Rectal smooth muscle tissue (tissue), 1 donor: ENCODE measurements at regions not wholly inside any gene's neighbourhood (a gene's known extent, or its start where the extent isn't known, plus 50 kb on each side); places are given as distances from the start of the nearest gene placed in this dataset.

Source experiments
- H3K27ac ChIP-seq: one replicate; pipeline ENCODE4 v1.7.0; 2013; ENCODE audit warnings: low read depth, low read length, inconsistent platforms
- H3K27me3 ChIP-seq: one replicate; pipeline ENCODE4 v1.7.0; 2013; ENCODE audit warnings: low read length; ENCODE audit not compliant: control insufficient read depth, insufficient read depth
- H3K36me3 ChIP-seq: one replicate; pipeline ENCODE4 v1.7.0; 2013; ENCODE audit warnings: low read length; ENCODE audit not compliant: control insufficient read depth, insufficient read depth
- H3K4me1 ChIP-seq: one replicate; pipeline ENCODE4 v1.7.0; 2013; ENCODE audit warnings: low read length; ENCODE audit not compliant: control insufficient read depth, insufficient read depth
- H3K4me3 ChIP-seq: one replicate; pipeline ENCODE4 v1.7.0; 2013; ENCODE audit warnings: low read length
- H3K9ac ChIP-seq: one replicate; pipeline ENCODE4 v1.7.0; 2013; ENCODE audit warnings: low read length

GRCh38 chrX:137483554-137483953 is 82.4 kb upstream of the ZIC3 start:
- H3K27me3 ChIP-seq = no peaks in the 10 kb centered on the region
- H3K4me3 ChIP-seq = no peak overlapping the region
- no peak overlapping the region for H3K27ac ChIP-seq
- H3K9ac ChIP-seq = no peak overlapping the region
- H3K36me3 ChIP-seq = no peaks in the 10 kb centered on the region
- no peaks in the 10 kb centered on the region for H3K4me1 ChIP-seq

GRCh38 chrX:137482136-137482535 is 83.8 kb upstream of the ZIC3 start:
- Histone ChIP-seq H3K27me3 (no peaks in the 10 kb centered on the region), H3K4me1 (no peaks in the 10 kb centered on the region), H3K27ac (no peak overlapping the region), H3K4me3 (no peak overlapping the region), H3K9ac (no peak overlapping the region), H3K36me3 (no peaks in the 10 kb centered on the region)

GRCh38 chrX:137479386-137479785 is 86.5 kb upstream of the ZIC3 start:
- Histone ChIP-seq H3K36me3 (no peaks in the 10 kb centered on the region), H3K4me1 (no peaks in the 10 kb centered on the region)

GRCh38 chrX:137441711-137442110 is 124.2 kb upstream of the ZIC3 start:
- H3K9ac ChIP-seq = no peak overlapping the region
- H3K4me1 ChIP-seq = no peaks in the 10 kb centered on the region
- no peaks in the 10 kb centered on the region for H3K36me3 ChIP-seq
- no peak overlapping the region for H3K4me3 ChIP-seq
- no peaks in the 10 kb centered on the region for H3K27me3 ChIP-seq
- no peak overlapping the region for H3K27ac ChIP-seq

More at GRCh38 chrX:137479386-137479785, 86.5 kb upstream of the ZIC3 start:
- Histone ChIP-seq H3K27ac (no peak overlapping the region), H3K27me3 (no peaks in the 10 kb centered on the region), H3K4me3 (no peak overlapping the region), H3K9ac (no peak overlapping the region)

GRCh38 chrX:137432609-137433008 is 133.3 kb upstream of the ZIC3 start:
- peaks cover 12% of the 10 kb centered on the region for H3K27me3 ChIP-seq
- no peak overlapping the region for H3K9ac ChIP-seq
- no peak overlapping the region for H3K27ac ChIP-seq
- no peak overlapping the region for H3K4me3 ChIP-seq
- H3K36me3 ChIP-seq = no peaks in the 10 kb centered on the region
- H3K4me1 ChIP-seq = no peaks in the 10 kb centered on the region

- H3K36me3 ChIP-seq = no peaks in the 10 kb centered on the region
- no peak overlapping the region for H3K9ac ChIP-seq
- no peak overlapping the region for H3K4me3 ChIP-seq
- H3K27ac ChIP-seq = no peak overlapping the region
- H3K4me1 ChIP-seq = no peaks in the 10 kb centered on the region
- peaks cover 19% of the 10 kb centered on the region for H3K27me3 ChIP-seq
These were observed 134.0 kb upstream of the ZIC3 start for GRCh38 chrX:137431693-137432488.

GRCh38 chrX:137430984-137431475 is 134.9 kb upstream of the ZIC3 start:
- peaks cover 19% of the 10 kb centered on the region for H3K27me3 ChIP-seq
- no peak overlapping the region for H3K27ac ChIP-seq
- H3K4me3 ChIP-seq = no peak overlapping the region
- H3K4me1 ChIP-seq = no peaks in the 10 kb centered on the region
- H3K9ac ChIP-seq = no peak overlapping the region
- no peaks in the 10 kb centered on the region for H3K36me3 ChIP-seq

GRCh38 chrX:137430301-137430700 is 135.6 kb upstream of the ZIC3 start:
- Histone ChIP-seq H3K36me3 (no peaks in the 10 kb centered on the region), H3K4me1 (no peaks in the 10 kb centered on the region), H3K4me3 (no peak overlapping the region), H3K27me3 (peaks cover 22% of the 10 kb centered on the region), H3K9ac (no peak overlapping the region), H3K27ac (no peak overlapping the region)

GRCh38 chrX:137428766-137429591 is 136.9 kb upstream of the ZIC3 start:
- Histone ChIP-seq H3K36me3 (no peaks in the 10 kb centered on the region), H3K27me3 (peaks cover 27% of the 10 kb centered on the region), H3K27ac (no peak overlapping the region), H3K4me1 (no peaks in the 10 kb centered on the region), H3K4me3 (peak overlapping the region; percentile 53), H3K9ac (no peak overlapping the region)

- Histone ChIP-seq H3K4me1 (no peaks in the 10 kb centered on the region), H3K9ac (no peak overlapping the region), H3K36me3 (no peaks in the 10 kb centered on the region), H3K4me3 (peak overlapping the region; percentile 53), H3K27ac (no peak overlapping the region), H3K27me3 (peaks cover 27% of the 10 kb centered on the region)
These were observed 137.7 kb upstream of the ZIC3 start for GRCh38 chrX:137428221-137428661.

GRCh38 chrX:137427816-137428215 is 138.1 kb upstream of the ZIC3 start:
- Histone ChIP-seq H3K9ac (no peak overlapping the region), H3K4me1 (no peaks in the 10 kb centered on the region), H3K36me3 (no peaks in the 10 kb centered on the region), H3K4me3 (peak overlapping the region; percentile 53), H3K27ac (no peak overlapping the region), H3K27me3 (peaks cover 27% of the 10 kb centered on the region)

GRCh38 chrX:137427426-137427778 is 138.5 kb upstream of the ZIC3 start:
- no peaks in the 10 kb centered on the region for H3K36me3 ChIP-seq
- H3K4me3 ChIP-seq = peak overlapping the region; percentile 53
- H3K4me1 ChIP-seq = no peaks in the 10 kb centered on the region
- H3K27me3 ChIP-seq = peaks cover 27% of the 10 kb centered on the region
- H3K9ac ChIP-seq = no peak overlapping the region
- H3K27ac ChIP-seq = no peak overlapping the region
